ENCODE measurements at regions not wholly inside any gene's neighbourhood (a gene's known extent, or its start where the extent isn't known, plus 50 kb on each side); places are given as distances from the start of the nearest gene placed in this dataset.

- Histone ChIP-seq H2AFZ (ENCODE audit: low read depth, low read length) (no peak overlapping the region), H4K20me1 (replicated peaks; ENCODE audit: control insufficient read depth, insufficient read depth, low read length) (no peaks in the 10 kb centered on the region), H3K4me1 (replicated peaks in 1 of 2; ENCODE audit: control insufficient read depth in 2 of 2, insufficient read depth in 2 of 2, low read length in 2 of 2) (no peaks in the 10 kb centered on the region), H3K27me3 (ENCODE audit: control insufficient read depth in 2 of 2, insufficient read depth in 2 of 2, low read length in 2 of 2) (no peaks in the 10 kb centered on the region), H3K27ac (ENCODE audit: extremely low read depth, low read depth, low read length) (no peak overlapping the region), H3K36me3 (ENCODE audit: control insufficient read depth, insufficient read depth, low read length) (no peaks in the 10 kb centered on the region), H3K9me3 (replicated peaks; ENCODE audit: control insufficient read depth, insufficient read depth, low read depth, low read length) (no peaks in the 10 kb centered on the region), H3K79me2 (ENCODE audit: control insufficient read depth, insufficient read depth, low read length) (no peaks in the 10 kb centered on the region), H3K9me1 (ENCODE audit: control insufficient read depth, insufficient read depth, low read length) (no peaks in the 10 kb centered on the region), H3K4me2 (ENCODE audit: insufficient read depth, low read length) (no peak overlapping the region), H3K9ac (ENCODE audit: insufficient read depth in 1 of 2, low read depth in 2 of 2, low read length in 2 of 2) (no peak overlapping the region), H3K4me3 (no peak overlapping the region)
- DNase-seq (ENCODE audit: extremely low read depth in 1 of 4, low spot score in 3 of 4) (no peak), ATAC-seq (no peak), FAIRE-seq (no peak)
- ChIA-PET POLR2A (no interaction called here), CTCF (ENCODE audit: low intra/inter-chr PET ratio) (no interaction called here)
- 0% methylated on average over 6 of the region's 6 CpGs for WGBS (ENCODE audit: insufficient coverage, low coverage, missing lambda C conversion rate)
- intact Hi-C loops (cut with micrococcal nuclease) = no loop called here
- in situ Hi-C loops (cut with MboI) = no loop called here
- BruUV-seq (replicated peaks) = no TSS peak
- no peak for TF ChIP-seq NFYB (IDR thresholded peaks at IDR 0.05; ENCODE audit: extremely low read depth, insufficient read length)
- no peak for TF ChIP-seq ZNF184 (CRISPR knock-in tag; IDR thresholded peaks at IDR 0.05)
- TF ChIP-seq ILK (tag; IDR thresholded peaks at IDR 0.05; ENCODE audit: borderline replicate concordance, low read depth) = no peak
- TF ChIP-seq BCLAF1 (IDR thresholded peaks at IDR 0.05; ENCODE audit: borderline replicate concordance in 1 of 2, control insufficient read depth in 1 of 2, low read depth in 2 of 2, low read length in 1 of 2) = no peak
- TF ChIP-seq E2F3 (CRISPR knock-in tag; IDR thresholded peaks at IDR 0.05) = no peak
- no peak for TF ChIP-seq ID3 (CRISPR knock-in tag; IDR thresholded peaks at IDR 0.05)
- no peak for TF ChIP-seq ID3 (tag; IDR thresholded peaks at IDR 0.05)
- no peak for TF ChIP-seq NCOA6 (IDR thresholded peaks at IDR 0.05)
- TF ChIP-seq KLF6 (CRISPR knock-in tag; IDR thresholded peaks at IDR 0.05; ENCODE audit: borderline replicate concordance) = no peak
- no peak for TF ChIP-seq PHTF2 (CRISPR knock-in tag; IDR thresholded peaks at IDR 0.05)
- TF ChIP-seq ZZZ3 (IDR thresholded peaks at IDR 0.05) = no peak
- TF ChIP-seq E2F8 (IDR thresholded peaks at IDR 0.05; ENCODE audit: low read depth, partially characterized antibody) = no peak
- TF ChIP-seq HNRNPLL (IDR thresholded peaks at IDR 0.05; ENCODE audit: low read depth, low read length, poor library complexity, severe bottlenecking) = no peak
- TF ChIP-seq TCF7L2 (IDR thresholded peaks at IDR 0.05; ENCODE audit: low read depth, low read length) = no peak
- TF ChIP-seq HMG20A (CRISPR knock-in tag; conservative IDR thresholded peaks at IDR 0.05) = no peak
- no peak for TF ChIP-seq TCFL5 (CRISPR knock-in tag; conservative IDR thresholded peaks at IDR 0.05)
Observed at GRCh38 chr12:77130193-77130592, 64.8 kb upstream of the E2F7 start.
